HG02610 (cell line): ENCODE measurements at regions not wholly inside any gene's neighbourhood (a gene's known extent, or its start where the extent isn't known, plus 50 kb on each side); places are given as distances from the start of the nearest gene placed in this dataset.

Source experiments
- ATAC-seq: cut with Tn5 transposase; IDR thresholded peaks from one replicate; pipeline ENCODE4 v1.9.1; 2021; ENCODE audit warnings: mild to moderate bottlenecking, moderate library complexity; ENCODE audit not compliant: unreplicated experiment

GRCh38 chr4:30653291-30653690 is 66.9 kb upstream of the PCDH7 start:
- no peak for ATAC-seq

DNA sequence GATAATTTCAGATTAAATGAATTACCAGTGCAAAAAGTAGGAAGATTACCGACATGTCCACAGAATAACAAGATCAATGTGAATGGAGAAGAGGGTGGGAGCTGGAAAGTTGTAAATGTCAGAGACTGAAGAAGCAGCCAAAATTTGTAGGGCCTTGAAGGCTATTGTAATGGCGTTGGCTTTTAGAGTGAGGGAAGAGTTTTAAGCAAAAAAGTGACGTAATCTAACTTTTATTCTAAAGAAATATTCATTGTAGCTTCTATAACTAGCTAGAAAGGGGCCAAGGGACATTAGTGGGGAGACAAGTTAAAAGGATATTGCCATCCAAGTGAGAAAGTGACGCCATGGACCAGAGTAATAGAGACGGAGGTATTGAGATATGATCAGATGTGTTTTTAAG is 63.3 kb upstream of the PCDH7 start:
- ATAC-seq = no peak

DNA sequence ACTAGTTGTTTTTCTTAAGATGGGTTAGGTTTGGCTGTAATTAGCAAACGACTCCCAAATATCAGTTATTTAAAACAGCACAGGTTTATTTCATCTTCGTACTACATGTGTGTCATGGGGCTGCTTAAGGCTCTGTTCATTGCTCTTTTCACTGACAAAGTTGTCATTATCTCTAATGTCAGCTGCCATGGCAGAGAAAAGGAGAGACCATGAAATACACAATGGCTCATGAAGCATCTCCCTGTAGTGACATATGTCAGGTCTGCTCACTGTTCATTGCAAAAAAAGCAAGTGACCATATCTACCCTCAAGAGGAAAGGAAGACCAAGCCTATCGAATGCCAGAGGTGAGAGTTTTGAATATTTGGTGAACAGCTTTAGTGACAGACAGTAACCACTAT is 52.2 kb upstream of the PCDH7 start:
- ATAC-seq = no peak

DNA sequence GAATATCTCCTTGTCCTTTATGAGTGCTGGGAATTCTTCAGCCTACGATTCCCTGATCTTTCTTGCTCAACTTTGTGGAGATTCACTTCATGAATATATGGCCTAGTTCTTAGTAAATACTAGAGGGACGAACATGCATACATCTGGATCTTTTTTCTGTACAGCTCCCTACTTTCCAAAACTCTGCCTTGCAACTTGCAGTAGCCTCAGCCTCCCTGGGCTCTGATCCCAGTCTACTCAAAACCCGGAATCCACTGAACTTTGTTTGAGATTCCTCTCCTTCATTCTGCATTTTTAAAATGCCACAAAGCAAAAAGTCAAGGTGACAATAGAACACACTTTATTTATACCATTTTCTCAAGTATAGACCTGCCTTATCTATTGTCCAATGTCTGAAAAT is 50.0 kb upstream of the PCDH7 start:
- ATAC-seq = no peak
